ENCODE measurements at regions not wholly inside any gene's neighbourhood (a gene's known extent, or its start where the extent isn't known, plus 50 kb on each side); places are given as distances from the start of the nearest gene placed in this dataset.

GRCh38 chr2:128368437-128369107 is 49.9 kb upstream of the HS6ST1 start:
- ATAC-seq (ENCODE audit: low read depth in 2 of 2), result no peak
- Mint-ChIP-seq H3K27ac (peak overlapping the region in 1 of 6 donors; percentile 83), H3K27me3 (no peaks in the 10 kb centered on the region), H3K4me1 (no peaks in the 10 kb centered on the region), H3K9me3 (no peaks in the 10 kb centered on the region), H3K4me3 (no peak overlapping the region), H3K36me3 (no peaks in the 10 kb centered on the region)
- no peak for DNase-seq

DNA sequence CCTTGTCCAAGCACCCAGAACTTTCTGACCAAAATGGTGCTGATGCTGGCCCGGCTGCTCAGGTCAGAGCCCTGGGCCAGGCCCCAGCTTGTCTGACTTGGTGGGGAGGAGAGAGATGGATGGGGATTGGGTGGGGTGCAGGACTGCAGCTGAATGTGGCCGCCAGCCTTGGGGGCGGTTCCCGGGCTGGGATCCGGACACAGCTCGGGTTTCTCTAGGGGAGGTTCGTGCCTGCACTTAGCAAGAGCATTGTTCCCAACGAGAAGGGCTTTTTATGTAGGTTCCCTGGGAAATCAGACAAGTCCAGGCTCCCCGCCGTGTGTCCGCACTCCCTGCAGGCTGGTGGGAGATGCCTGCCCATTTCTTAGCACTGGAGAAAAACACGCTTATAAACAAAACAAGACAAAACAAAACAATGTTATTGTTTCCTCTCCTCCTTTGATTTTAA is 50.5 kb upstream of the HS6ST1 start:
- Mint-ChIP-seq H3K27ac (peak overlapping the region in 1 of 6 donors; percentile 83), H3K4me1 (peaks cover 0 to 5% (median 0%) of the 10 kb centered on the region in 3 donors), H3K4me3 (no peak overlapping the region), H3K9me3 (no peaks in the 10 kb centered on the region), H3K27me3 (no peaks in the 10 kb centered on the region), H3K36me3 (no peaks in the 10 kb centered on the region)
- DNase-seq (no peak), ATAC-seq (ENCODE audit: low read depth in 2 of 2) (no peak)

DNA sequence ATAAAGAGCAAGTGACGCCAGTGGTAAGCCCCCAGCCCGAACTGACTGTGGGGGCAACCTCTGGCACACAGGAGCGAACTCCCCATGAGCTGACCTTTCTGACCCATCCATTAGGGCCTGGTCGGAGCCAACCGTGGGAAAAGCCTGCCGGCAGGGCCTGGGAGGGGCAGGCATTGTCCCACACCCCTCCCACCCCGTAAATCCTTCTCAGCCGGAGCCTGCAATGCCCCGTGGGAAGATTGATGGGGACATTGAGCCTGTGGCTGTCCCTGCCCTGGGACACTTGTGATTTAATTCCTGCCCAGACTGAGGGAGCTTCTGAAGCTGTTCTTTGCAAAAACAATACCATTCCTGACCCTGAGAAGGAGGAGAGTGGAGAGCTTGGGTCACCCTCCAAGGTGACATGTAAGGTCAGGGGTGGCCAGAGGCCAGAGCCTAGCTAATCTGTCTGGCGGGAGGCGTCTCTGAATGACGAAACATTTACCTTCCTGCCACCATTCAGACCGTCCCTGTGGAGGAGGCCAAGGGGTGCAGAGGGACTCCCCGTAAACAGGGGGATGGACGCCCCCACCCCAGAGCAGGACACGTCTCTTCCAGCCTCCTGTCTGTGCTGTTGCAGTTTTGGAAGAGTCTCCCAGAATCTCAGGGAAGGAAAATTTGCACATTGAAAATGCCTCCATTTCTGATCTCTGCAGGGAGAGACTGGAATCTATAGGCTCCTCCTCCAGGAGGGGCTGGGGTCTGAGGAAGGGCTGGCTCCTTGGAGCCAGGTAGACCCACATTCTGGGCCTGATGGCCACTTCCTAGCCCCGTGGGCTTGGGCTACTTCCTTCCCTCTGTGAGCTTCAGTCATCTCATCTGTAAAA is 51.2 kb upstream of the HS6ST1 start:
- no peaks in the 10 kb centered on the region for H3K27me3 Mint-ChIP-seq
- H3K36me3 Mint-ChIP-seq, result no peaks in the 10 kb centered on the region
- H3K9me3 Mint-ChIP-seq, result no peaks in the 10 kb centered on the region
- peaks cover 0 to 5% (median 0%) of the 10 kb centered on the region in 3 donors for H3K4me1 Mint-ChIP-seq
- DNase-seq (no peak), ATAC-seq (ENCODE audit: low read depth in 2 of 2) (no peak)
- H3K27ac Mint-ChIP-seq, result no peak overlapping the region
- H3K4me3 Mint-ChIP-seq, result no peak overlapping the region

- Mint-ChIP-seq H3K27ac (no peak overlapping the region), H3K4me3 (no peak overlapping the region), H3K4me1 (peaks cover 0 to 5% (median 0%) of the 10 kb centered on the region in 3 donors), H3K27me3 (no peaks in the 10 kb centered on the region), H3K9me3 (no peaks in the 10 kb centered on the region), H3K36me3 (no peaks in the 10 kb centered on the region)
- ATAC-seq (ENCODE audit: low read depth in 2 of 2) (no peak), DNase-seq (no peak)
Measured at GRCh38 chr2:128370468-128371247, 52.0 kb upstream of the HS6ST1 start.

DNA sequence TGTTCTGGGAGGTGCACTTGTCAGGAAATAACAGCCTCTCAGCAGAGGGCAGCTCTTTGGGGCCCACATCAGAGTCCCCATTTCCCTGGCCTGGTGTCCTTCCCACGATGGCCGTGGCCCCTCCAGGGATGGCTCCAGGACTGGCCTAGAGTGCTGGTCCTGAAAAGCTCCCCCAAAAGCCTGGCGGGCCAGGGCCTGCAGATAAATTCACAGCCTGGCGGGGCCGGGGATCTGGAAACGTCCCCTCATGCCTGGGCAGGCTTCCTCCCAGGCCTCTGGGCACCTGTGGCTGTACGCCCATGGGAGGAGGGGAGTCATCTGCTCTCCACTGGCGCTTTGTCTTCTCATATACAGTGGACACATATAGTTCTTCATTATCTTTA is 52.6 kb upstream of the HS6ST1 start:
- H3K4me3 Mint-ChIP-seq, result no peak overlapping the region
- H3K9me3 Mint-ChIP-seq, result no peaks in the 10 kb centered on the region
- H3K27ac Mint-ChIP-seq, result peak overlapping the region in 1 of 6 donors; percentile 11
- H3K36me3 Mint-ChIP-seq, result no peaks in the 10 kb centered on the region
- ATAC-seq (ENCODE audit: low read depth in 2 of 2) (no peak), DNase-seq (no peak)
- no peaks in the 10 kb centered on the region for H3K27me3 Mint-ChIP-seq
- H3K4me1 Mint-ChIP-seq, result peaks cover 0 to 5% (median 0%) of the 10 kb centered on the region in 3 donors

DNA sequence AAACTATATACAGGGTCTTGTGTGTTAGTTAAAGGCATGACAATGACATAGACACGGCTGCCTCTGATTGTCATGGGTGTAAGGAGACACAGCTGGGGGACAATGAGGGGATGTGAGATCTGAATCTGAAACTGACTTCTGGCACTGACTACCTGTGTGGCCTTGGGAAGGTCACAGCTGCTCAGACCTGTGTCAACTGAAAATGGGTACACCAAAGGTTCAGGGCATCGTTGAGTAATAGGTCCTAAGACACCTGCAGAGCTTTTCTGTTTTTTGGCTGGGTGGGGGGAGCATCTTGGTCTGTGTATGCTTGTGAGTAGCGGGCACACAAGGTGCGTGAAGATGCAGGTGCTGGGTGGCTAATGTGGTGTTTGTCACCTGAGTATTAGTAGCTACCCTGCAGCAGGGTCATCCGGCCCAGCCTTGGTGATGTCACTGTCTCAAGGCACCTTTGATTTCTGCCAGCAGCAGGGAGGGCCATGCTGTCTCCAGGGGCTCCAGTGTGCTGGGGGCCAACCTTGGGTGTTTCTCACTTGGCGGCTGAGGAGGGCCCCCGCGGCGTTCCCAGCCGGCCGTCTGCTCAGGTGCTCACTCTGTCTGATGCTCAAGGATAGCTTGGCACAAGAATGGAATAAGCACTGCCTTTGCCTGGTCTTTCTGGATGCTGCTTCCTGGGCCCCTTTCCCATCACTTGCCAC is 53.1 kb upstream of the HS6ST1 start:
- peak overlapping the region in 1 of 6 donors; percentile 11 for H3K27ac Mint-ChIP-seq
- H3K4me3 Mint-ChIP-seq, result no peak overlapping the region
- H3K27me3 Mint-ChIP-seq, result no peaks in the 10 kb centered on the region
- DNase-seq (no peak), ATAC-seq (ENCODE audit: low read depth in 2 of 2) (no peak)
- no peaks in the 10 kb centered on the region for H3K36me3 Mint-ChIP-seq
- no peaks in the 10 kb centered on the region for H3K9me3 Mint-ChIP-seq
- peaks cover 0 to 5% (median 0%) of the 10 kb centered on the region in 3 donors for H3K4me1 Mint-ChIP-seq

DNA sequence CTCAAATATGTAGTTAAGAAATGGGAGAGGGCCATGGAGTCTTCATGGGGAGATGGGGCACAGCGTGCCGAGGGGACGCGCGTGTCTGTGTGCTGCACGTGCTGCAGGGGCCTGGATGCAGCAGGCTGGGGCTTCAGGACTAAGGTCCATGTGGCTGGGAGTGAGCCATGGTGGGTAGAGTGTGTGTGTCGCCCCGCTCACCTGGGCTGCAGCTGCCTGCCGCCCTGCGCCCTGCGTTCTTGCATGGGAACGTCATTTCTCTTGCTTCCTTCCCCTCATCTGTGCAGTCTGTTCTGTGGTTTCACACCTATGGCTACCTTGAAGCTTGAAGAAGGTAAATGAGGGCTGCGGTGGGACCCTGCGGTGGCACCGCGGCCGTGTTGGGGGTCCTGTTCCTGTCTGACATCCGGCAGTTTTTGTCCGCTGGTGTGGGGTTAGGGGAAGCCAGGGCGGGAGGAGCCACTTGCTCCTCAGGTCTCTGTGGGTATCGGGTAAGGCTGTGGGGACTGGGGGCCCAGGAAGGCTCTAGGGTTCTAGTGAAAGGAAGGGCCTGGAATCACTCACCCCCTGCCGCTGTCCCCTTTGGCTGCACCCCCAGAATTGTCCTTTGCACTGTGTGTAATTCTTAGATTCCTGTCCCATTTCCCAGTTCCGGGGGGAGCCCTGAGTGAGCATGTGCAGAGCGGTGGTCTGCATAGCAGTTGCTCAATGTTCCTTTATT is 54.1 kb upstream of the HS6ST1 start:
- Mint-ChIP-seq H3K4me1 (peaks cover 0 to 5% (median 0%) of the 10 kb centered on the region in 3 donors), H3K27ac (peak overlapping the region in 1 of 6 donors; percentile 37), H3K4me3 (no peak overlapping the region), H3K27me3 (no peaks in the 10 kb centered on the region), H3K36me3 (no peaks in the 10 kb centered on the region), H3K9me3 (no peaks in the 10 kb centered on the region)
- no peak for ATAC-seq (ENCODE audit: low read depth in 2 of 2)
- no peak for DNase-seq

- H3K4me1 Mint-ChIP-seq, result peaks cover 0 to 5% (median 0%) of the 10 kb centered on the region in 3 donors
- no peak overlapping the region for H3K4me3 Mint-ChIP-seq
- H3K36me3 Mint-ChIP-seq, result no peaks in the 10 kb centered on the region
- peak overlapping the region in 2 of 6 donors; percentile 54 to 60 for H3K27ac Mint-ChIP-seq
- ATAC-seq (ENCODE audit: low read depth in 2 of 2) (no peak), DNase-seq (no peak)
- H3K27me3 Mint-ChIP-seq, result no peaks in the 10 kb centered on the region
- H3K9me3 Mint-ChIP-seq, result no peaks in the 10 kb centered on the region
Measured at GRCh38 chr2:128373451-128374000, 54.9 kb upstream of the HS6ST1 start.

DNA sequence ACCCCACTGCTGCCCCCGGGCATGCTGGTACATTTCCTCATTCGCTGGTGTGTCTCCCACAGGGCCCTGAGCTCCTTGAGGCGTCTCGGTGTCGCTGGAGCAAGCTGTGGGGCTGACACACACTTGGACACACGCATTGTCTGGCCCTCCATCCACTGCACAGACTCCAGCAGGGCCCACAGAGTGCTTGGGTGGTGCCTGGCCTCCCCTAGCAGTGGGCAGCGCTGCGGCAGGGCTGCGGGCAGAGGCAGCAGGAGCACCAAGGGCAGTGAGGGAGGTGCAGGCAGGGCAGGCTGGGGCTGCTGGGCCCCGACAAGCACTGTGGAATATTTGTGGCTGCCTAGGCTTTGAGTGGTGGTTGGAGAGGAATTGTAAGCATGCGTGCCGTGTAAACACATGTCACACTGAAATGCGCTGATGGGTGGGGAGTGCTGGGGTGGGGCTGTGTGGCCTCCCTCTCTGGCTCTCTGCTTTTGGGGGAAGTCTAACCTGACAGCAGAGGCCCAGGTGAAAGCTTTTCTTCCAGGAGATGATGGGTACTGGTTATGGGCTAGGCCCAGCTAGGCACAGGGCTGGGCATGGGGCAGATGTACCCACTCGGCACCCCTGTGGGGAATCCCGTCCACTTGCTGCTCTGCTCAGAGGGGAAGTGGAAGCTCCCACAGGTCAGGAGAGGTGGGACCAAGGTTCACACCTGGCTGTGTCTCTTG is 55.5 kb upstream of the HS6ST1 start:
- no peak for ATAC-seq (ENCODE audit: low read depth in 2 of 2)
- DNase-seq, result no peak
- peaks cover 0 to 5% (median 0%) of the 10 kb centered on the region in 3 donors for H3K4me1 Mint-ChIP-seq
- H3K27me3 Mint-ChIP-seq, result no peaks in the 10 kb centered on the region
- H3K4me3 Mint-ChIP-seq, result no peak overlapping the region
- no peaks in the 10 kb centered on the region for H3K9me3 Mint-ChIP-seq
- H3K36me3 Mint-ChIP-seq, result no peaks in the 10 kb centered on the region
- H3K27ac Mint-ChIP-seq, result peak overlapping the region in 1 of 6 donors; percentile 60

DNA sequence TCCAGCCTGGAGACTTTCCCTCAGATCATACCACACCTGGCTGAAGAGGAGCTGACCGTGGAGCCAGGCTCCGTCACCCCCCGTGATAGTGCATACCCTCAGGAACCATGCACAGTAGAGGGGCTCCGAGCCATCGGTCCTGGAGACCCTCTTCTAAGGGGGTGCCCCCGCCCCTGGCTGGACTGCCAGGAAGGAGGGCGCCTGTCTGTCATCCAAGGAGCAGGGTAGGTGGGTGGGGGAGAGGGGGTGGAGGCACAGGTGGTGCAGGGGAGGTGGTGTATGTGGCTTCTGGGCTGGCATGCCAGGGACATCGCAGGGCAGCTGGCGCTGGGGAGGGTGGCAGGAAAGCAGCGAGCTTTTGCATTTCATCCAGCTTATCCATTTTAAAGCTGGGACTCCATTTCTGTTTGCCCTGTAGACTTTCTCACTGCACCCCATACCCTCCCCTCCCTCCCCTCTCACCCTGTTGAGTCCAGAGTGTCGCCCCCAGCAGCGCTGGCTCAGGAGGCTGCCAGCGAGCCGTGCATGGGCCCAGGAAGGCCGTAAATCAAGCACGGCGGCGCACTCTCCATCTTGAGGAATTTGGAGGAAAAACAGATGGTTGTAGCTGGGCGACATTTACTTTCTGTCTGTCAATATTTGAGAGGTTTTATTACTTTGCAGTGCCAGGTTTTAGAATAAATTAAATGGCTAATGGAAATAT is 56.2 kb upstream of the HS6ST1 start:
- H3K4me3 Mint-ChIP-seq, result no peak overlapping the region
- no peaks in the 10 kb centered on the region for H3K36me3 Mint-ChIP-seq

DNA sequence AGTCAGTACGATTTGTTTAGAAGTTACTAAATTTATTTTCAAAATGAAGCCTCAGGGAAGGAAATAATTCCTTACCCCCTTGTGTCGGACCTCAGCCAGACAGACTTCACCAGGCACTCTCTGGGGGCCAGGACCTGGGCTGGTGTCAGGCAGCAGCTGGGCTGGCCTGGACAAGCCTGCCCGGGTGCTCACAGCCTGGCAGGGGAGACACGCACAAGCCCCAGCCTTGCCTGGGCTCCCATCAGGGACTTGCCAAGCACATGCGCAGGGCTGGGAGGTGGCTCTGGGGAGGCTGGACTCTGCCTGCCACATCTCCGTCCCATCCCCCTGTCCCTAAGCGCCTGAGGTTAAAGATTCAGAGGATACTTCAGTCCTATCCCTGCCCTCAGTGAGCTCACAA is 56.8 kb upstream of the HS6ST1 start:
- Mint-ChIP-seq H3K36me3 (no peaks in the 10 kb centered on the region), H3K27me3 (no peaks in the 10 kb centered on the region), H3K4me1 (peaks cover 0 to 5% (median 0%) of the 10 kb centered on the region in 3 donors), H3K27ac (no peak overlapping the region), H3K9me3 (no peaks in the 10 kb centered on the region), H3K4me3 (no peak overlapping the region)
- no peak for ATAC-seq (ENCODE audit: low read depth in 2 of 2)
- no peak for DNase-seq

More for the DNA sequence above, 56.2 kb upstream of the HS6ST1 start:
- Mint-ChIP-seq H3K4me1 (peaks cover 0 to 5% (median 0%) of the 10 kb centered on the region in 3 donors), H3K9me3 (no peaks in the 10 kb centered on the region), H3K27ac (no peak overlapping the region), H3K27me3 (no peaks in the 10 kb centered on the region)
- no peak for ATAC-seq (ENCODE audit: low read depth in 2 of 2)
- DNase-seq, result no peak
